ENCODE measurements at regions not wholly inside any gene's neighbourhood (a gene's known extent, or its start where the extent isn't known, plus 50 kb on each side); places are given as distances from the start of the nearest gene placed in this dataset.

DNA sequence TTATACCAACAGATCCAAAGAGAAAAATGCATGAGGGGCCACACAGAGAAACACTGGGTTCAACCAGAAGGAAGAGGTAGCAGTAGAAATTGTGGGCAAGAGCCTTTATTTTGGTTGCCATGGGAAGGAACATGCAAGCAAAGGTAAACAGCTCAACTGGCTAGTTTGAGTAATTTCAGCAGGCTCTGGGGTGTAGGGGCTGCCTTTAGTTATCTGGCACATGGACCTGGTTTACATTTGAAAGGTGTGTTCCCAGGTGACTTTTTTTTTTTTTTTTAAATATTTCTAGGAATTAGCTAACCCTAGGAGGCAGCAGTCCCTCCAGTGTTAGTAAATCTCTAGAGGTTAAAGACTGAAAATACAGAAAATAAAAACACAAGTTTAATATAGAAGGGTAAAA is 481.9 kb downstream of the ACTRT1 start:
- TF ChIP-seq CTCF (IDR thresholded peaks at IDR 0.05) = no peak
- TF ChIP-seq POLR2AphosphoS5 (IDR thresholded peaks at IDR 0.05; ENCODE audit: low read depth, low read length) = no peak
- no peak for TF ChIP-seq REST (IDR thresholded peaks at IDR 0.05; ENCODE audit: insufficient read depth in 1 of 2, low read depth in 2 of 2, low read length in 1 of 2)
- TF ChIP-seq SIN3A (IDR thresholded peaks at IDR 0.05; ENCODE audit: borderline replicate concordance, insufficient read depth, low read depth, low read length) = no peak
